Fibroblast of lung (primary cell): ENCODE measurements at regions not wholly inside any gene's neighbourhood (a gene's known extent, or its start where the extent isn't known, plus 50 kb on each side); places are given as distances from the start of the nearest gene placed in this dataset.

ENCODE experiments used
- DNase-seq, 2 donors: peaks; one replicate each; pipeline versions ENCODE4 v3.0.0 to v3.0.0-alpha.2; 2010; ENCODE audit warnings: low read depth in 2 of 2
- H2AFZ ChIP-seq: 2 replicates; pipeline ENCODE4 v1.5.1; 2012; ENCODE audit warnings: low read length, control low read depth, inconsistent platforms
- H3K27ac ChIP-seq: 2 replicates; pipeline ENCODE4 v1.5.1; 2011; ENCODE audit warnings: low read length, control low read depth; ENCODE audit not compliant: insufficient read depth
- H3K27me3 ChIP-seq: 2 replicates; pipeline ENCODE4 v1.5.1; 2011; ENCODE audit warnings: mild to moderate bottlenecking, low read length; ENCODE audit not compliant: control insufficient read depth, insufficient read depth
- H3K36me3 ChIP-seq: 2 replicates; pipeline ENCODE4 v1.5.1; 2011; ENCODE audit warnings: low read length; ENCODE audit not compliant: control insufficient read depth, insufficient read depth
- H3K4me1 ChIP-seq: 2 replicates; pipeline ENCODE4 v1.5.1; 2011; ENCODE audit warnings: low read length; ENCODE audit not compliant: control insufficient read depth, insufficient read depth; ENCODE audit errors: extremely low read depth
- H3K4me2 ChIP-seq: 2 replicates; pipeline ENCODE4 v1.5.1; 2011; ENCODE audit warnings: low read length, control low read depth; ENCODE audit not compliant: insufficient read depth; ENCODE audit errors: extremely low read depth
- H3K4me3 ChIP-seq, 4 experiments: fragments of 200-600 bp in 1 of 4; sonication (generic) in 1 of 4; replicated peaks in 1 of 4; 2 replicates each; pipeline ENCODE4 v1.5.1; 2011 to 2016; ENCODE audit warnings: low read length in 4 of 4, low read depth in 3 of 4, mild to moderate bottlenecking in 3 of 4, control low read depth in 2 of 4, inconsistent platforms in 1 of 4, mixed read lengths in 1 of 4; ENCODE audit not compliant: insufficient read depth in 1 of 4; ENCODE audit errors: control extremely low read depth in 1 of 4
- H3K79me2 ChIP-seq: 2 replicates; pipeline ENCODE4 v1.5.1; 2012; ENCODE audit warnings: mild to moderate bottlenecking, low read length, inconsistent platforms; ENCODE audit not compliant: control insufficient read depth, insufficient read depth
- H3K9ac ChIP-seq: 2 replicates; pipeline ENCODE4 v1.5.1; 2011; ENCODE audit warnings: mild to moderate bottlenecking, low read length, control low read depth; ENCODE audit not compliant: insufficient read depth
- H3K9me3 ChIP-seq: 2 replicates; pipeline ENCODE4 v1.5.1; 2012; ENCODE audit warnings: low read depth, low read length; ENCODE audit not compliant: control insufficient read depth, insufficient read depth
- H4K20me1 ChIP-seq: 2 replicates; pipeline ENCODE4 v1.5.1; 2011; ENCODE audit warnings: low read length; ENCODE audit not compliant: control insufficient read depth, insufficient read depth; ENCODE audit errors: extremely low read depth
- CTCF ChIP-seq, 2 donors: IDR thresholded peaks in 1 of 2; conservative IDR thresholded peaks in 1 of 2; 1 replicate in 1 of 2; 2 replicates in 1 of 2; pipeline ENCODE4 v1.5.1; 2011 to 2012; ENCODE audit warnings: low read length in 2 of 2, control low read depth in 1 of 2, inconsistent platforms in 1 of 2, low read depth in 1 of 2, mild to moderate bottlenecking in 1 of 2
- EZH2 ChIP-seq: IDR thresholded peaks from 2 replicates; pipeline ENCODE4 v1.5.1; 2012; ENCODE audit warnings: low read length, control low read depth, mild to moderate bottlenecking; ENCODE audit errors: missing control alignments

- DNase-seq = peak; percentile 56 to 81
- no peak overlapping the region for H2AFZ ChIP-seq
- no peak overlapping the region for H3K27ac ChIP-seq
- H3K4me1 ChIP-seq = peaks cover 2% of the 10 kb centered on the region
- no peaks in the 10 kb centered on the region for H3K9me3 ChIP-seq
- H4K20me1 ChIP-seq = peaks cover 3% of the 10 kb centered on the region
- H3K79me2 ChIP-seq = peaks cover 69% of the 10 kb centered on the region
- no peak overlapping the region for H3K9ac ChIP-seq
- no peaks in the 10 kb centered on the region for H3K36me3 ChIP-seq
- TF ChIP-seq CTCF (conservative IDR thresholded peaks at IDR 0.05 in 1 of 2, IDR thresholded peaks at IDR 0.05 in 1 of 2; ENCODE audit: low read depth in 1 of 2, low read length in 2 of 2) = no peak
- TF ChIP-seq EZH2 = no peak
- no peaks in the 10 kb centered on the region for H3K27me3 ChIP-seq
- no peak overlapping the region for H3K4me3 ChIP-seq
- no peak overlapping the region for H3K4me2 ChIP-seq
These were observed 57.5 kb upstream of the IPO9 start for GRCh38 chr1:201771466-201771865.

- DNase-seq = peak in 1 of 2 donors; percentile 46
- Histone ChIP-seq H3K4me1 (no peaks in the 10 kb centered on the region), H3K9me3 (no peaks in the 10 kb centered on the region), H3K27ac (no peak overlapping the region), H3K4me2 (no peak overlapping the region), H4K20me1 (peaks cover 3% of the 10 kb centered on the region), H3K79me2 (peaks cover 70% of the 10 kb centered on the region), H2AFZ (no peak overlapping the region), H3K27me3 (no peaks in the 10 kb centered on the region), H3K9ac (no peak overlapping the region), H3K4me3 (no peak overlapping the region), H3K36me3 (no peaks in the 10 kb centered on the region)
- TF ChIP-seq CTCF (conservative IDR thresholded peaks at IDR 0.05 in 1 of 2, IDR thresholded peaks at IDR 0.05 in 1 of 2; ENCODE audit: low read depth in 1 of 2, low read length in 2 of 2) (no peak), EZH2 (no peak)
These were observed 56.8 kb upstream of the IPO9 start for GRCh38 chr1:201772178-201772577.

GRCh38 chr1:201773764-201774163 is 55.2 kb upstream of the IPO9 start:
- Histone ChIP-seq H3K4me1 (no peaks in the 10 kb centered on the region), H3K9me3 (no peaks in the 10 kb centered on the region), H3K27me3 (no peaks in the 10 kb centered on the region), H3K4me3 (no peak overlapping the region), H2AFZ (no peak overlapping the region), H3K36me3 (no peaks in the 10 kb centered on the region), H3K4me2 (no peak overlapping the region), H3K27ac (no peak overlapping the region), H3K9ac (no peak overlapping the region), H4K20me1 (no peaks in the 10 kb centered on the region), H3K79me2 (peaks cover 66% of the 10 kb centered on the region)
- peak in 1 of 2 donors; percentile 65 for DNase-seq
- no peak for TF ChIP-seq EZH2
- TF ChIP-seq CTCF (conservative IDR thresholded peaks at IDR 0.05 in 1 of 2, IDR thresholded peaks at IDR 0.05 in 1 of 2; ENCODE audit: low read depth in 1 of 2, low read length in 2 of 2) = no peak
